ENCODE measurements at regions not wholly inside any gene's neighbourhood (a gene's known extent, or its start where the extent isn't known, plus 50 kb on each side); places are given as distances from the start of the nearest gene placed in this dataset.

GRCh38 chr10:76665029-76665428, 972.6 kb downstream of the KCNMA1 start:
- Histone ChIP-seq H3K36me3 (no peaks in the 10 kb centered on the region), H3K27ac (no peak overlapping the region), H3K27me3 (ENCODE audit: low read depth) (no peaks in the 10 kb centered on the region), H3K9me3 (no peaks in the 10 kb centered on the region), H3K4me3 (no peak overlapping the region), H3K4me1 (no peaks in the 10 kb centered on the region)
- intact Hi-C loops (cut with DNase I): no loop called here
- TF ChIP-seq, protein P1, sequence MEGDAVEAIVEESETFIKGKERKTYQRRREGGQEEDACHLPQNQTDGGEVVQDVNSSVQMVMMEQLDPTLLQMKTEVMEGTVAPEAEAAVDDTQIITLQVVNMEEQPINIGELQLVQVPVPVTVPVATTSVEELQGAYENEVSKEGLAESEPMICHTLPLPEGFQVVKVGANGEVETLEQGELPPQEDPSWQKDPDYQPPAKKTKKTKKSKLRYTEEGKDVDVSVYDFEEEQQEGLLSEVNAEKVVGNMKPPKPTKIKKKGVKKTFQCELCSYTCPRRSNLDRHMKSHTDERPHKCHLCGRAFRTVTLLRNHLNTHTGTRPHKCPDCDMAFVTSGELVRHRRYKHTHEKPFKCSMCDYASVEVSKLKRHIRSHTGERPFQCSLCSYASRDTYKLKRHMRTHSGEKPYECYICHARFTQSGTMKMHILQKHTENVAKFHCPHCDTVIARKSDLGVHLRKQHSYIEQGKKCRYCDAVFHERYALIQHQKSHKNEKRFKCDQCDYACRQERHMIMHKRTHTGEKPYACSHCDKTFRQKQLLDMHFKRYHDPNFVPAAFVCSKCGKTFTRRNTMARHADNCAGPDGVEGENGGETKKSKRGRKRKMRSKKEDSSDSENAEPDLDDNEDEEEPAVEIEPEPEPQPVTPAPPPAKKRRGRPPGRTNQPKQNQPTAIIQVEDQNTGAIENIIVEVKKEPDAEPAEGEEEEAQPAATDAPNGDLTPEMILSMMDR (IDR thresholded peaks at IDR 0.05): no peak
- ATAC-seq (no peak), DNase-seq (no peak)

- no peaks in the 10 kb centered on the region for H3K36me3 ChIP-seq
- ATAC-seq (no peak), DNase-seq (no peak)
- H3K4me3 ChIP-seq: no peak overlapping the region
- intact Hi-C loops (cut with DNase I): no loop called here
- no peak overlapping the region for H3K27ac ChIP-seq
- H3K4me1 ChIP-seq: no peaks in the 10 kb centered on the region
- no peaks in the 10 kb centered on the region for H3K9me3 ChIP-seq
- TF ChIP-seq, protein P1 (IDR thresholded peaks at IDR 0.05): no peak
- no peaks in the 10 kb centered on the region for H3K27me3 ChIP-seq (ENCODE audit: low read depth)
Observed at GRCh38 chr10:76657337-76658012, 980.1 kb downstream of the KCNMA1 start.

DNA sequence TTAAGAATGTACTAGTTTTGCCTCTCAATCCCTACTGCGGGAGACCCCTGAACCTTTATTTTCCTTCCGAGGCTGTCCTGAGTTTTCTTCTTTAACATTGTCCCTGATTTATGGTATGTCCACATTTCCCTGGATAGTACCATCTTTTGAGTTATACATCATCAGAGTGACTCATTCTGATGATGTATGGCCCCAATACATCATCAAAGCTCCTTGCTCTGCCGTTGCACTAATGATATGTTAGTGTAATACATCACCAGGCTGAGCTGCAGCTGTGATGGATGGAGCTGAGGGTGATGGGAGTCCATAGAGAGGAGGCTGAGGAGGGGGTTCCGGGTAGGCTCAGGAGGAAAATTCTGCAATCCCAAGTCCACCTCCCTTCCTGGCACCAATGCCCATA, 986.5 kb downstream of the KCNMA1 start:
- H3K27me3 ChIP-seq (ENCODE audit: low read depth): no peaks in the 10 kb centered on the region
- TF ChIP-seq, protein P1 (IDR thresholded peaks at IDR 0.05): no peak
- DNase-seq (no peak), ATAC-seq (no peak)
- H3K27ac ChIP-seq: no peak overlapping the region
- intact Hi-C loops (cut with DNase I): no loop called here
- no peaks in the 10 kb centered on the region for H3K36me3 ChIP-seq
- H3K4me1 ChIP-seq: no peaks in the 10 kb centered on the region
- no peak overlapping the region for H3K4me3 ChIP-seq
- H3K9me3 ChIP-seq: no peaks in the 10 kb centered on the region

GRCh38 chr10:76649723-76650127, 987.9 kb downstream of the KCNMA1 start:
- ATAC-seq (no peak), DNase-seq (no peak)
- H3K4me3 ChIP-seq: no peak overlapping the region
- no peaks in the 10 kb centered on the region for H3K27me3 ChIP-seq (ENCODE audit: low read depth)
- no peaks in the 10 kb centered on the region for H3K36me3 ChIP-seq
- no peaks in the 10 kb centered on the region for H3K9me3 ChIP-seq
- no peaks in the 10 kb centered on the region for H3K4me1 ChIP-seq
- TF ChIP-seq, protein P1 (IDR thresholded peaks at IDR 0.05): no peak
- no peak overlapping the region for H3K27ac ChIP-seq
- intact Hi-C loops (cut with DNase I): no loop called here

- TF ChIP-seq, protein P1 (IDR thresholded peaks at IDR 0.05): no peak
- Histone ChIP-seq H3K36me3 (no peaks in the 10 kb centered on the region), H3K27me3 (ENCODE audit: low read depth) (no peaks in the 10 kb centered on the region), H3K4me3 (no peak overlapping the region), H3K27ac (no peak overlapping the region), H3K9me3 (no peaks in the 10 kb centered on the region), H3K4me1 (no peaks in the 10 kb centered on the region)
- ATAC-seq (no peak), DNase-seq (no peak)
- intact Hi-C loops (cut with DNase I): no loop called here
Observed at GRCh38 chr10:76649254-76649653, 988.4 kb downstream of the KCNMA1 start.
